ENCODE measurements at regions not wholly inside any gene's neighbourhood (a gene's known extent, or its start where the extent isn't known, plus 50 kb on each side); places are given as distances from the start of the nearest gene placed in this dataset.

GRCh38 chr5:30069441-30070263, 1123.8 kb upstream of the CDH6 start:
- TF ChIP-seq CTCF (conservative IDR thresholded peaks at IDR 0.05; ENCODE audit: low read length), result no peak
- TF ChIP-seq EZH2phosphoT487 (IDR thresholded peaks at IDR 0.05; ENCODE audit: borderline replicate concordance, low read depth, low read length), result no peak

Measured in OCI-LY7 (cell line).